ENCODE measurements at regions not wholly inside any gene's neighbourhood (a gene's known extent, or its start where the extent isn't known, plus 50 kb on each side); places are given as distances from the start of the nearest gene placed in this dataset.
"Not testable (repeated sequence)": the region's sequence is repeated elsewhere in the genome, so short reads cannot be mapped to it uniquely, and the experiment has no call there.

- not testable (repeated sequence) for H3K9me3 Mint-ChIP-seq; H3K27ac Mint-ChIP-seq; DNase-seq (ENCODE audit: low spot score in 2 of 2)
- peak; percentile 46 to 57 for ATAC-seq
- peaks cover 0 to 22% of the 10 kb centered on the region in 2 donors for H3K36me3 Mint-ChIP-seq
Observed at GRCh38 chr1:149841597-149842238, 57.6 kb upstream of the BOLA1 start.

GRCh38 chr1:149842458-149843064 is 56.8 kb upstream of the BOLA1 start:
- not testable (repeated sequence) for H3K9me3 Mint-ChIP-seq; DNase-seq (ENCODE audit: low spot score in 2 of 2); H3K27ac Mint-ChIP-seq
- peak; percentile 57 to 70 for ATAC-seq
- peaks cover 0 to 26% of the 10 kb centered on the region in 2 donors for H3K36me3 Mint-ChIP-seq

GRCh38 chr1:149843431-149844041 is 55.8 kb upstream of the BOLA1 start:
- ATAC-seq (no peak), DNase-seq (ENCODE audit: low spot score in 2 of 2) (peak in 1 of 2 donors; percentile 5)
- Mint-ChIP-seq H3K9me3 (peaks cover 0 to 3% of the 10 kb centered on the region in 2 donors), H3K27ac (peak overlapping the region; percentile 92 to 97), H3K36me3 (peaks cover 0 to 26% of the 10 kb centered on the region in 2 donors)

- peaks cover 0 to 26% of the 10 kb centered on the region in 2 donors for H3K36me3 Mint-ChIP-seq
- peak overlapping the region; percentile 92 to 97 for H3K27ac Mint-ChIP-seq
- peak in 1 of 2 donors; percentile 12 for DNase-seq (ENCODE audit: low spot score in 2 of 2)
- peaks cover 0 to 3% of the 10 kb centered on the region in 2 donors for H3K9me3 Mint-ChIP-seq
- ATAC-seq = peak in 1 of 2 donors; percentile 16
Observed at GRCh38 chr1:149844101-149844500, 55.3 kb upstream of the BOLA1 start.

- Mint-ChIP-seq H3K9me3 (peaks cover 0 to 3% of the 10 kb centered on the region in 2 donors), H3K36me3 (peaks cover 6 to 30% of the 10 kb centered on the region in 2 donors), H3K27ac (peak overlapping the region; percentile 92 to 97)
- ATAC-seq (no peak), DNase-seq (ENCODE audit: low spot score in 2 of 2) (no peak)
Observed at GRCh38 chr1:149844650-149845255, 54.6 kb upstream of the BOLA1 start.

GRCh38 chr1:149845416-149845815 is 54.0 kb upstream of the BOLA1 start:
- peaks cover 11 to 33% of the 10 kb centered on the region in 2 donors for H3K36me3 Mint-ChIP-seq
- ATAC-seq = no peak
- peak overlapping the region; percentile 92 to 97 for H3K27ac Mint-ChIP-seq
- no peak for DNase-seq (ENCODE audit: low spot score in 2 of 2)
- H3K9me3 Mint-ChIP-seq = peaks cover 0 to 3% of the 10 kb centered on the region in 2 donors

GRCh38 chr1:149846042-149846441 is 53.3 kb upstream of the BOLA1 start:
- ATAC-seq = no peak
- H3K9me3 Mint-ChIP-seq = peaks cover 0 to 3% of the 10 kb centered on the region in 2 donors
- peaks cover 11 to 33% of the 10 kb centered on the region in 2 donors for H3K36me3 Mint-ChIP-seq
- H3K27ac Mint-ChIP-seq = peak overlapping the region; percentile 92 to 97
- DNase-seq (ENCODE audit: low spot score in 2 of 2) = peak in 1 of 2 donors; percentile 6

GRCh38 chr1:149846593-149847466 is 52.5 kb upstream of the BOLA1 start:
- Mint-ChIP-seq H3K36me3 (peaks cover 11 to 33% of the 10 kb centered on the region in 2 donors), H3K9me3 (peaks cover 0 to 3% of the 10 kb centered on the region in 2 donors), H3K27ac (peak overlapping the region in 1 of 2 donors; percentile 37)
- ATAC-seq (no peak), DNase-seq (ENCODE audit: low spot score in 2 of 2) (no peak)

- H3K27ac Mint-ChIP-seq = peak overlapping the region; percentile 90 to 96
- peaks cover 11 to 31% of the 10 kb centered on the region in 2 donors for H3K36me3 Mint-ChIP-seq
- H3K9me3 Mint-ChIP-seq = peaks cover 0 to 3% of the 10 kb centered on the region in 2 donors
- ATAC-seq (no peak), DNase-seq (ENCODE audit: low spot score in 2 of 2) (no peak)
Observed at GRCh38 chr1:149848340-149849110, 50.8 kb upstream of the BOLA1 start.

- Mint-ChIP-seq H3K36me3 (peaks cover 11 to 24% of the 10 kb centered on the region in 2 donors), H3K9me3 (peaks cover 0 to 3% of the 10 kb centered on the region in 2 donors), H3K27ac (peak overlapping the region; percentile 90 to 96)
- ATAC-seq (no peak), DNase-seq (ENCODE audit: low spot score in 2 of 2) (peak in 1 of 2 donors; percentile 2)
Observed at GRCh38 chr1:149849111-149849946, 50.0 kb upstream of the BOLA1 start.
